Adrenal gland (tissue), 5 donors: ENCODE measurements at regions not wholly inside any gene's neighbourhood (a gene's known extent, or its start where the extent isn't known, plus 50 kb on each side); places are given as distances from the start of the nearest gene placed in this dataset.

ENCODE experiments used
- POLR2A ChIP-seq, 2 donors: fragments of 450-650 bp; IDR thresholded peaks; one replicate each; pipeline ENCODE4 v1.6.1; 2017; ENCODE audit warnings: antibody characterized with exemption in 2 of 2, mild to moderate bottlenecking in 2 of 2, moderate library complexity in 1 of 2
- TF ChIP-seq, protein P1 (sequence below), 6 experiments: fragments of 450-650 bp in 4 of 6; fragments of 200-600 bp in 2 of 6; sonication (generic) in 1 of 6; IDR thresholded peaks; 1 replicate in 5 of 6; 2 replicates in 1 of 6; pipeline versions ENCODE4 v1.5.1 to v1.8.0; 2016 to 2021; ENCODE audit warnings: antibody characterized with exemption in 6 of 6, mild to moderate bottlenecking in 2 of 6, moderate library complexity in 1 of 6
- donor health status: DM: no; HTN: no; CAD: no.

GRCh38 chr7:48718731-48719378 lies 205.5 kb upstream of the CDC14C start:
- no peak for TF ChIP-seq POLR2A (IDR thresholded peaks at IDR 0.05)
- TF ChIP-seq, protein P1, sequence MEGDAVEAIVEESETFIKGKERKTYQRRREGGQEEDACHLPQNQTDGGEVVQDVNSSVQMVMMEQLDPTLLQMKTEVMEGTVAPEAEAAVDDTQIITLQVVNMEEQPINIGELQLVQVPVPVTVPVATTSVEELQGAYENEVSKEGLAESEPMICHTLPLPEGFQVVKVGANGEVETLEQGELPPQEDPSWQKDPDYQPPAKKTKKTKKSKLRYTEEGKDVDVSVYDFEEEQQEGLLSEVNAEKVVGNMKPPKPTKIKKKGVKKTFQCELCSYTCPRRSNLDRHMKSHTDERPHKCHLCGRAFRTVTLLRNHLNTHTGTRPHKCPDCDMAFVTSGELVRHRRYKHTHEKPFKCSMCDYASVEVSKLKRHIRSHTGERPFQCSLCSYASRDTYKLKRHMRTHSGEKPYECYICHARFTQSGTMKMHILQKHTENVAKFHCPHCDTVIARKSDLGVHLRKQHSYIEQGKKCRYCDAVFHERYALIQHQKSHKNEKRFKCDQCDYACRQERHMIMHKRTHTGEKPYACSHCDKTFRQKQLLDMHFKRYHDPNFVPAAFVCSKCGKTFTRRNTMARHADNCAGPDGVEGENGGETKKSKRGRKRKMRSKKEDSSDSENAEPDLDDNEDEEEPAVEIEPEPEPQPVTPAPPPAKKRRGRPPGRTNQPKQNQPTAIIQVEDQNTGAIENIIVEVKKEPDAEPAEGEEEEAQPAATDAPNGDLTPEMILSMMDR (IDR thresholded peaks at IDR 0.05), result no peak
